H9 (cell line): ENCODE measurements at regions not wholly inside any gene's neighbourhood (a gene's known extent, or its start where the extent isn't known, plus 50 kb on each side); places are given as distances from the start of the nearest gene placed in this dataset.

Experiments used
- DNase-seq: peaks from one replicate; pipeline ENCODE4 v3.0.0-alpha.2; 2017
- H2AFZ ChIP-seq: one replicate; pipeline ENCODE4 v1.6.1; 2013; ENCODE audit warnings: mild to moderate bottlenecking, low read length, control low read depth, moderate library complexity
- H2AK5ac ChIP-seq: 2 replicates; pipeline ENCODE4 v1.6.1; 2013; ENCODE audit warnings: low read length, control low read depth, mixed read lengths; ENCODE audit not compliant: insufficient read length
- H2BK120ac ChIP-seq: one replicate; pipeline ENCODE4 v1.6.1; 2013; ENCODE audit warnings: low read depth, mild to moderate bottlenecking, low read length, control low read depth, inconsistent platforms; ENCODE audit not compliant: poor library complexity, severe bottlenecking
- H2BK12ac ChIP-seq: 2 replicates; pipeline ENCODE4 v1.6.1; 2013; ENCODE audit warnings: low read length, control low read depth, mixed read lengths, low read depth; ENCODE audit not compliant: insufficient read length
- H2BK15ac ChIP-seq: 2 replicates; pipeline ENCODE4 v1.6.1; 2013; ENCODE audit warnings: low read depth, low read length, control low read depth
- H2BK20ac ChIP-seq: one replicate; pipeline ENCODE4 v1.6.1; 2013; ENCODE audit warnings: low read depth, mild to moderate bottlenecking, low read length, control low read depth, inconsistent platforms; ENCODE audit not compliant: poor library complexity, severe bottlenecking
- H2BK5ac ChIP-seq: 2 replicates; pipeline ENCODE4 v1.6.1; 2013; ENCODE audit warnings: low read length, control low read depth, mixed read lengths; ENCODE audit not compliant: insufficient read length
- H3K14ac ChIP-seq: 2 replicates; pipeline ENCODE4 v1.6.1; 2013; ENCODE audit warnings: low read length, control low read depth; ENCODE audit not compliant: insufficient read depth
- H3K18ac ChIP-seq: 2 replicates; pipeline ENCODE4 v1.6.1; 2013; ENCODE audit warnings: low read depth, mild to moderate bottlenecking, mixed read lengths, low read length, control low read depth; ENCODE audit not compliant: insufficient read length
- H3K23ac ChIP-seq: 2 replicates; pipeline ENCODE4 v1.6.1; 2013; ENCODE audit warnings: low read length, control low read depth, mixed read lengths, low read depth; ENCODE audit not compliant: insufficient read length
- H3K23me2 ChIP-seq: 2 replicates; pipeline ENCODE4 v1.6.1; 2013; ENCODE audit warnings: low read depth, mild to moderate bottlenecking, mixed read lengths, low read length, control low read depth; ENCODE audit not compliant: insufficient read length, poor library complexity, severe bottlenecking
- H3K27ac ChIP-seq: 2 replicates; pipeline ENCODE4 v1.5.1; 2013; ENCODE audit warnings: low read length, control low read depth, mixed read lengths, low read depth; ENCODE audit not compliant: insufficient read length
- H3K27me3 ChIP-seq: 2 replicates; pipeline ENCODE4 v1.6.1; 2013; ENCODE audit warnings: low read length, control low read depth, inconsistent platforms; ENCODE audit not compliant: insufficient read depth
- H3K4ac ChIP-seq: 2 replicates; pipeline ENCODE4 v1.6.1; 2013; ENCODE audit warnings: low read depth, mild to moderate bottlenecking, control low read depth, inconsistent platforms, low read length, moderate library complexity
- H3K4me1 ChIP-seq: 2 replicates; pipeline ENCODE4 v1.6.1; 2013; ENCODE audit warnings: low read length, control low read depth, inconsistent platforms; ENCODE audit not compliant: insufficient read depth
- H3K4me2 ChIP-seq: 2 replicates; pipeline ENCODE4 v1.6.1; 2013; ENCODE audit warnings: low read length, control low read depth, mixed read lengths; ENCODE audit not compliant: insufficient read length, insufficient read depth
- H3K56ac ChIP-seq: 2 replicates; pipeline ENCODE4 v1.6.1; 2013; ENCODE audit warnings: low read depth, mild to moderate bottlenecking, mixed read lengths, low read length, control low read depth; ENCODE audit not compliant: insufficient read length
- H3K79me1 ChIP-seq: 2 replicates; pipeline ENCODE4 v1.6.1; 2013; ENCODE audit warnings: low read depth, mild to moderate bottlenecking, moderate library complexity, low read length, control low read depth, inconsistent platforms; ENCODE audit not compliant: insufficient read depth, poor library complexity, severe bottlenecking
- H3K79me2 ChIP-seq: 2 replicates; pipeline ENCODE4 v1.6.1; 2013; ENCODE audit warnings: low read length, control low read depth, inconsistent platforms; ENCODE audit not compliant: insufficient read depth
- H3K9ac ChIP-seq: 2 replicates; pipeline ENCODE4 v1.6.1; 2013; ENCODE audit warnings: low read length, control low read depth, mixed read lengths; ENCODE audit not compliant: insufficient read length; ENCODE audit errors: extremely low read depth
- H3K9me3 ChIP-seq: one replicate; pipeline ENCODE4 v1.6.1; 2013; ENCODE audit warnings: low read depth, low read length, inconsistent platforms; ENCODE audit not compliant: control insufficient read depth
- H3T11ph ChIP-seq: one replicate; pipeline ENCODE4 v1.6.1; 2013; ENCODE audit warnings: mild to moderate bottlenecking, low read length, control low read depth, inconsistent platforms
- H4K20me1 ChIP-seq: one replicate; pipeline ENCODE4 v1.6.1; 2013; ENCODE audit not compliant: control insufficient read depth, insufficient read length, insufficient read depth
- H4K5ac ChIP-seq: 2 replicates; pipeline ENCODE4 v1.6.1; 2013; ENCODE audit warnings: low read depth, mild to moderate bottlenecking, mixed read lengths, low read length, control low read depth; ENCODE audit not compliant: insufficient read length
- H4K8ac ChIP-seq: replicated peaks from 2 replicates; pipeline ENCODE4 v1.6.1; 2013; ENCODE audit warnings: low read length, control low read depth, mixed read lengths, low read depth; ENCODE audit not compliant: insufficient read length
- H4K91ac ChIP-seq: 2 replicates; pipeline ENCODE4 v1.6.1; 2013; ENCODE audit warnings: low read depth, mild to moderate bottlenecking, moderate library complexity, mixed read lengths, low read length, control low read depth; ENCODE audit not compliant: insufficient read length
- H3K27ac Mint-ChIP-seq, 3 experiments: 2 replicates in 2 of 3; 3 replicates in 1 of 3; pipeline ENCODE4 v1.8.0; 2020 to 2021; ENCODE audit warnings: mixed read lengths in 3 of 3, mild to moderate bottlenecking in 1 of 3, moderate library complexity in 1 of 3
- H3K27me3 Mint-ChIP-seq: 2 replicates; pipeline ENCODE4 v1.8.0; 2021; ENCODE audit warnings: low read depth, mild to moderate bottlenecking, moderate library complexity, mixed read lengths
- H3K36me3 Mint-ChIP-seq, 3 experiments: 2 replicates in 2 of 3; 3 replicates in 1 of 3; pipeline ENCODE4 v1.8.0; 2020 to 2021; ENCODE audit warnings: low read depth in 3 of 3, mixed read lengths in 3 of 3; ENCODE audit not compliant: insufficient read depth in 1 of 3
- H3K4me1 Mint-ChIP-seq, 2 experiments: 2 replicates each; pipeline ENCODE4 v1.8.0; 2020; ENCODE audit warnings: mixed read lengths in 2 of 2
- H3K4me3 Mint-ChIP-seq, 2 experiments: 2 replicates in 1 of 2; 3 replicates in 1 of 2; pipeline ENCODE4 v1.8.0; 2020 to 2021; ENCODE audit warnings: mild to moderate bottlenecking in 2 of 2, mixed read lengths in 2 of 2, moderate library complexity in 1 of 2
- H3K9me3 Mint-ChIP-seq, 2 experiments: 2 replicates in 1 of 2; 3 replicates in 1 of 2; pipeline ENCODE4 v1.8.0; 2020; ENCODE audit warnings: mild to moderate bottlenecking in 2 of 2, mixed read lengths in 2 of 2, moderate library complexity in 1 of 2
- CTCF ChIP-seq: fragments of 200-600 bp; sonication (generic); conservative IDR thresholded peaks from 3 replicates; pipeline ENCODE4 v1.8.0; 2021; ENCODE audit warnings: antibody characterized with exemption, mild to moderate bottlenecking
- WGBS: extraction: QIAGEN DNeasy Blood & Tissue Kit; methylation state at CpG from one replicate; pipeline ENCODE4 v1.1.7; 2013; ENCODE audit warnings: missing lambda C conversion rate, low lambda C conversion rate, mixed read lengths; ENCODE audit not compliant: insufficient read length; ENCODE audit errors: extremely low coverage; 5-methylcytosine and 5-hydroxymethylcytosine counted together

- Histone ChIP-seq H2BK120ac (no peak overlapping the region), H4K20me1 (no peaks in the 10 kb centered on the region), H3K14ac (no peak overlapping the region), H3K9ac (no peak overlapping the region), H2AK5ac (no peak overlapping the region), H4K8ac (no peak overlapping the region), H2BK15ac (no peak overlapping the region), H3K27me3 (no peaks in the 10 kb centered on the region), H3T11ph (no peak overlapping the region), H3K4me1 (0 out of 2 replicates have a peak, but pooled peaks cover 2% of the 10 kb centered on the region), H2BK5ac (no peak overlapping the region), H3K23me2 (no peaks in the 10 kb centered on the region), H4K5ac (no peak overlapping the region), H2BK12ac (no peak overlapping the region), H3K79me1 (no peaks in the 10 kb centered on the region), H3K4me2 (no peak overlapping the region), H3K9me3 (no peaks in the 10 kb centered on the region), H4K91ac (no peak overlapping the region), H3K18ac (no peak overlapping the region), H3K79me2 (no peaks in the 10 kb centered on the region), H2BK20ac (no peak overlapping the region), H3K4ac (no peak overlapping the region), H3K27ac (no peak overlapping the region), H2AFZ (no peak overlapping the region), H3K23ac (no peak overlapping the region), H3K56ac (no peak overlapping the region)
- Mint-ChIP-seq H3K27ac (no peak overlapping the region), H3K9me3 (no peaks in the 10 kb centered on the region), H3K4me3 (no peak overlapping the region), H3K27me3 (peaks cover 2% of the 10 kb centered on the region; the same call in 1 of the 2 replicates), H3K4me1 (peaks cover 15 to 18% of the 10 kb centered on the region in 2 experiments), H3K36me3 (no peaks in the 10 kb centered on the region)
- TF ChIP-seq CTCF: no peak
- no CpG with 5 or more reads among the region's 5 CpGs for WGBS
- DNase-seq: no peak
These were observed 135.0 kb downstream of the CSNK2A3 start for GRCh38 chr11:11217929-11218628.
